ENCODE measurements at regions not wholly inside any gene's neighbourhood (a gene's known extent, or its start where the extent isn't known, plus 50 kb on each side); places are given as distances from the start of the nearest gene placed in this dataset.

DNA sequence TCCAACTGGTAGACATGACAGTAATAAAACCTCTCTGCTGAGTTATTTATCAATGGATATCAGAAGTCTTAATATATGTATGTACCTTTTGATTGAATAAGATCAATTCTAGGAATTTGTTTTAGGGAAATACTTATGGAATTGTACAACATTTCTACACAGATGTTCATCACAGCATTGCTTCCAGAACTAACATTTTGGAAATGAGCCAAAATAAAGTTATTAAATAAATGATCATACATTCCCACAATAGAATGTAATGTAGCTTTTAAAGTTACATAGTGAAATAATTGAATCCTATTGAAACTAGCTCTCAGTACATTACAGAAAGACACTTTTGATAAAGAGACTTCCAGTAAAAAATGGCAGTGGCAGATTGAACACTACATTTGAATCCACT lies 481.6 kb upstream of the LRRN3 start:
- DNase-seq: no peak

DNA sequence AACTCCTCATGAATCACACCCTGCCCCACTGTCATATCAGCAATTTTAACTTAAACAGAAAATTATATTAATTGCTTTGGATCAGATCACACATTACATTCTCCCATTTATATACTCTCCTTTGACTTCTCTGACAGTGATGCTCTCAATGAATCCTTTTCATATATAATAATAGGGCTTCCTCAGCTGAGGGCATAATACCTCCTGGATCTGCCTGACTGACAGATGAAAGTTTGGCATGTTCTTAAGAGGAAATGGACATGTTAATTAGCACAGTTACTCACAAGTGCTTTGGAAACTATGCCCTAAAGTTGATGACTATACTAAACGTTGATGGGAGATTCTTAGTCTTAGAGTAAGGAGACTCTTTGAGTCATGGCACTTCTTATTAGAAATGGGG lies 478.2 kb upstream of the LRRN3 start:
- DNase-seq: no peak

Data from activated naive CD4-positive, alpha-beta T cell treated with anti-CD3 and anti-CD28 coated beads, Interleukin-2, amount 50 U/mL, for 16 hours (primary cell).